HG03457 (cell line): ENCODE measurements at regions not wholly inside any gene's neighbourhood (a gene's known extent, or its start where the extent isn't known, plus 50 kb on each side); places are given as distances from the start of the nearest gene placed in this dataset.
"Not testable (repeated sequence)": the region's sequence is repeated elsewhere in the genome, so short reads cannot be mapped to it uniquely, and the experiment has no call there.

Experiments used
- ATAC-seq: cut with Tn5 transposase; IDR thresholded peaks from one replicate; pipeline ENCODE4 v1.9.1; 2021; ENCODE audit warnings: moderate number of reproducible peaks; ENCODE audit not compliant: unreplicated experiment

GRCh38 chr19:28701491-28701890 is 511.5 kb downstream of the UQCRFS1 start:
- ATAC-seq: no peak

- ATAC-seq: no peak
These were observed 512.8 kb downstream of the UQCRFS1 start for GRCh38 chr19:28700176-28700575.

- no peak for ATAC-seq
These were observed 515.6 kb downstream of the UQCRFS1 start for GRCh38 chr19:28697308-28697707.

GRCh38 chr19:28694812-28695211 is 518.1 kb downstream of the UQCRFS1 start:
- ATAC-seq: no peak

- ATAC-seq: no peak
These were observed 521.3 kb downstream of the UQCRFS1 start for GRCh38 chr19:28691683-28692082.

- not testable (repeated sequence) for ATAC-seq
These were observed 523.5 kb downstream of the UQCRFS1 start for GRCh38 chr19:28689464-28689863.

- no peak for ATAC-seq
These were observed 525.7 kb downstream of the UQCRFS1 start for GRCh38 chr19:28687296-28687695.

- ATAC-seq: no peak
These were observed 526.2 kb downstream of the UQCRFS1 start for GRCh38 chr19:28686756-28687155.

GRCh38 chr19:28685802-28686201 is 527.1 kb downstream of the UQCRFS1 start:
- no peak for ATAC-seq

- not testable (repeated sequence) for ATAC-seq
These were observed 527.9 kb downstream of the UQCRFS1 start for GRCh38 chr19:28685077-28685476.

GRCh38 chr19:28680111-28680510 is 532.8 kb downstream of the UQCRFS1 start:
- ATAC-seq: no peak

- ATAC-seq: no peak
These were observed 542.1 kb downstream of the UQCRFS1 start for GRCh38 chr19:28670836-28671235.

- ATAC-seq: no peak
These were observed 543.1 kb downstream of the UQCRFS1 start for GRCh38 chr19:28669804-28670203.

GRCh38 chr19:28667348-28667977 is 545.5 kb downstream of the UQCRFS1 start:
- no peak for ATAC-seq

- ATAC-seq: no peak
These were observed 547.2 kb downstream of the UQCRFS1 start for GRCh38 chr19:28665748-28666147.

GRCh38 chr19:28656644-28657043 is 556.3 kb downstream of the UQCRFS1 start:
- ATAC-seq: no peak

- ATAC-seq: no peak
These were observed 557.9 kb downstream of the UQCRFS1 start for GRCh38 chr19:28655054-28655453.

GRCh38 chr19:28652765-28653164 is 560.2 kb downstream of the UQCRFS1 start:
- no peak for ATAC-seq

GRCh38 chr19:28646629-28647028 is 566.3 kb downstream of the UQCRFS1 start:
- ATAC-seq: no peak

- no peak for ATAC-seq
These were observed 568.7 kb downstream of the UQCRFS1 start for GRCh38 chr19:28644169-28644775.

- ATAC-seq: no peak
These were observed 569.9 kb downstream of the UQCRFS1 start for GRCh38 chr19:28642787-28643683.

GRCh38 chr19:28641395-28641794 is 571.6 kb downstream of the UQCRFS1 start:
- ATAC-seq: no peak
